ENCODE measurements at regions not wholly inside any gene's neighbourhood (a gene's known extent, or its start where the extent isn't known, plus 50 kb on each side); places are given as distances from the start of the nearest gene placed in this dataset.

DNA sequence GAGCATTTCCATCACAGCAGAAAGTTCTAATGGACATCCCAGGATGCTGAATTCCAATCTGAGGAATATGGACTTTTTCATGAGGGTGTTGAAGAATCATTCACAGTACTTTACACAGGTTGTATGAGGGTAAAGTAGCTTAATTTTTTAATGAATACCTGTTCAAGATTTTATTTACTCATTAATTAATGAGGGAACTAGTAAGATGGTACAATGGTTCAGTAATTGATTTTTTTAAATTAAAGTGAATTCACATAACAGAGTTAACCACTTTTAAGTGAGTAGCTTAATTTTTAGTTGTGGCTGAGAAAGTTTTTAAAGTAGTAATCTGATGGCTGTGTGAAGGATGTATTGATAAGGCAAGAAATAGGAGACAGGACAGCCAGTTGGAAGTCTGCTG, 266.5 kb downstream of the GFRA1 start:
- no peak for DNase-seq
- intact Hi-C loops (cut with DNase I; ENCODE audit: low total_unique reads): no loop called here

DNA sequence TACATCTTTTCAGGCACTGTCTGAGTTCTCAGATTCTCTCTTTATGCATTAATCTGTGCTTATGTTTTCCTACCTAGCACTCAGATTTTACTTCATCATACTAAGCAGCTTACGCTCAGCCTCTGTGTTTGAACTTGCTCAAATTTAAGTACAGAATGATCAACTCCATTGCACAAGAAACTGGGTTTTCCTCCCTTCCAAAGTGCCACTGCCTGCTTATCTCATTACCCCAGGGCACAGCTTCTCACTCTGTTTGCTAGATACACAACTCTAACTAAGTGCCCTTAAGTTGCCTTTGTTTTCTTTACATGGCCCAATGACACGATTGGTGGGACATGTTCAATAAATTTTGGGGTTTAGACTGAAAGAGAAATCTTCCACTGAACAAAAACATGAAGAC, 267.7 kb downstream of the GFRA1 start:
- H3K36me3 ChIP-seq: no peaks in the 10 kb centered on the region
- no peak for DNase-seq
- no peak overlapping the region for H3K4me3 ChIP-seq
- no peaks in the 10 kb centered on the region for H3K27me3 ChIP-seq
- no peak overlapping the region for H3K27ac ChIP-seq
- intact Hi-C loops (cut with DNase I; ENCODE audit: low total_unique reads): no loop called here
- no peaks in the 10 kb centered on the region for H3K9me3 ChIP-seq
- peaks cover 0 to 11% (median 5%) of the 10 kb centered on the region in 4 donors for H3K4me1 ChIP-seq
- TF ChIP-seq, protein P1, sequence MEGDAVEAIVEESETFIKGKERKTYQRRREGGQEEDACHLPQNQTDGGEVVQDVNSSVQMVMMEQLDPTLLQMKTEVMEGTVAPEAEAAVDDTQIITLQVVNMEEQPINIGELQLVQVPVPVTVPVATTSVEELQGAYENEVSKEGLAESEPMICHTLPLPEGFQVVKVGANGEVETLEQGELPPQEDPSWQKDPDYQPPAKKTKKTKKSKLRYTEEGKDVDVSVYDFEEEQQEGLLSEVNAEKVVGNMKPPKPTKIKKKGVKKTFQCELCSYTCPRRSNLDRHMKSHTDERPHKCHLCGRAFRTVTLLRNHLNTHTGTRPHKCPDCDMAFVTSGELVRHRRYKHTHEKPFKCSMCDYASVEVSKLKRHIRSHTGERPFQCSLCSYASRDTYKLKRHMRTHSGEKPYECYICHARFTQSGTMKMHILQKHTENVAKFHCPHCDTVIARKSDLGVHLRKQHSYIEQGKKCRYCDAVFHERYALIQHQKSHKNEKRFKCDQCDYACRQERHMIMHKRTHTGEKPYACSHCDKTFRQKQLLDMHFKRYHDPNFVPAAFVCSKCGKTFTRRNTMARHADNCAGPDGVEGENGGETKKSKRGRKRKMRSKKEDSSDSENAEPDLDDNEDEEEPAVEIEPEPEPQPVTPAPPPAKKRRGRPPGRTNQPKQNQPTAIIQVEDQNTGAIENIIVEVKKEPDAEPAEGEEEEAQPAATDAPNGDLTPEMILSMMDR (IDR thresholded peaks at IDR 0.05): no peak

More for the DNA sequence above, 266.5 kb downstream of the GFRA1 start:
- TF ChIP-seq, protein P1 (IDR thresholded peaks at IDR 0.05): no peak
- Histone ChIP-seq H3K9me3 (peaks cover 0 to 1% (median 0%) of the 10 kb centered on the region in 3 donors), H3K4me3 (no peak overlapping the region), H3K27me3 (no peaks in the 10 kb centered on the region), H3K4me1 (peaks cover 0 to 5% (median 2%) of the 10 kb centered on the region in 4 donors), H3K27ac (no peak overlapping the region), H3K36me3 (no peaks in the 10 kb centered on the region)

GRCh38 chr10:116002735-116003134, 270.3 kb downstream of the GFRA1 start:
- Histone ChIP-seq H3K4me3 (no peak overlapping the region), H3K27ac (no peak overlapping the region), H3K9me3 (no peaks in the 10 kb centered on the region), H3K4me1 (peaks cover 0 to 11% (median 5%) of the 10 kb centered on the region in 4 donors), H3K27me3 (no peaks in the 10 kb centered on the region), H3K36me3 (no peaks in the 10 kb centered on the region)
- no peak for DNase-seq
- TF ChIP-seq, protein P1 (IDR thresholded peaks at IDR 0.05): no peak
- intact Hi-C loops (cut with DNase I; ENCODE audit: low total_unique reads): no loop called here

DNA sequence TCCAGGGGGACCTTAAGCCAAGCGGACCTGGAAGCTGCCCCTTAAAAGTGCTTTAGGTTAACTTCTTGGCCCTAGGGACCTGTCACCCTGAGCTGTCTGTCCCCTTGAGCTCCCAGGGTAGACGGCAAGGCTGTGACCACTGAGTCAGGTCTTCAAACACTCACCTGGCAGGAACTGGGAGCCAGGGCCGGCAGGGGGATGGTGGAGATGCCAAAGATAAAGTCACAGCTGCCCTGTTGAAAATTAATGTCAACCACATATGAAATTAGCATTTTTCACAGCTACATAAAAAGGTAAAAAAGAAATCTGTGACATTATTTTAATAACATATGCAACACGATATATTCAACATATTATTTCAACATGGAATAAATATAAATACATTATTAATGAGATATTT, 271.0 kb downstream of the GFRA1 start:
- Histone ChIP-seq H3K27me3 (no peaks in the 10 kb centered on the region), H3K4me1 (peaks cover 0 to 11% (median 5%) of the 10 kb centered on the region in 4 donors), H3K4me3 (no peak overlapping the region), H3K9me3 (no peaks in the 10 kb centered on the region), H3K27ac (no peak overlapping the region), H3K36me3 (no peaks in the 10 kb centered on the region)
- intact Hi-C loops (cut with DNase I; ENCODE audit: low total_unique reads): no loop called here
- TF ChIP-seq, protein P1 (IDR thresholded peaks at IDR 0.05): no peak
- no peak for DNase-seq

DNA sequence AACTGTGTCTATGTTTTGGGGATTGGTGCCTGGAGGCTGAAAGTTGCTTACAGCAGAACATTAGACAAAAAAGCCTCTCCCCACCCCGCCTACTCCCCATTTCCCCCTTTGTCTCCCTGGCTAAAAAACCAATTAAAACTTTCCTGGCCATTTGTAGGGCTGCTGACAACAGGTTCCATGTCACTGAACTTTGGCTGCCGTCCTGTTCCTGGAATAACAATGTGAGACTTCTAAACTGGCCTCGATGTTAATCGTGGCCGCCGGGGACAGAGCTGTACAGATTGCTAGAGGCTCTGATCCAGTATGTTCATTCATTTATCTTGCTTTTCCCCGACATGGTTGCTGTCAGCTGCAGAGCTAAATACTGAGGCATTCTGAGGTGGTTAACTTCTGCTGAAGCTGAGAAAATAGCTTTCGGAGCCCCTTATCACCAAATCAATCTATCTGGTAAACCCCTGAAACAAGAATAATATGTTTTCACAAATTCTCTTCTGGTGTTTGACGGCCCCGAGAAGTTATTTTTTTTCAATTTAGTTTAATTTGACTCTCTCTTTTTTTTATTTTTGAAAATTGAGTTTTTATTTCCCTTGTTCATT, 271.6 kb downstream of the GFRA1 start:
- H3K9me3 ChIP-seq: no peaks in the 10 kb centered on the region
- peaks cover 0 to 11% (median 5%) of the 10 kb centered on the region in 4 donors for H3K4me1 ChIP-seq
- no peaks in the 10 kb centered on the region for H3K36me3 ChIP-seq
- DNase-seq: peak in 1 of 2 donors; percentile 32
- H3K27ac ChIP-seq: no peak overlapping the region
- intact Hi-C loops (cut with DNase I; ENCODE audit: low total_unique reads): no loop called here
- no peaks in the 10 kb centered on the region for H3K27me3 ChIP-seq
- TF ChIP-seq, protein P1 (IDR thresholded peaks at IDR 0.05): no peak
- no peak overlapping the region for H3K4me3 ChIP-seq

Data from tibial artery (tissue), 4 donors.